ENCODE measurements at regions not wholly inside any gene's neighbourhood (a gene's known extent, or its start where the extent isn't known, plus 50 kb on each side); places are given as distances from the start of the nearest gene placed in this dataset.

- no TSS peak for BruUV-seq (replicated peaks)
- CTCF ChIA-PET = no interaction called here
- intact Hi-C loops (cut with micrococcal nuclease) (no loop called here), dilution Hi-C loops (cut with MboI; ENCODE audit: extremely low pct_ligation_motif_present, low sequenced_read_pairs) (no loop called here)
- no peak for DNase-seq (ENCODE audit: low read depth, low spot score)
- FAIRE-seq = no peak
- Histone ChIP-seq H3K36me3 (ENCODE audit: control insufficient read depth in 2 of 2, extremely low read depth in 1 of 2, insufficient read depth in 2 of 2, low read length in 2 of 2) (no peaks in the 10 kb centered on the region), H3K4me1 (ENCODE audit: control insufficient read depth, extremely low read depth, insufficient read depth, low read length) (no peaks in the 10 kb centered on the region), H3K27ac (ENCODE audit: insufficient read depth, low read depth, low read length) (no peak overlapping the region), H2AFZ (ENCODE audit: low read depth, low read length) (no peak overlapping the region), H3K9me1 (replicated peaks; ENCODE audit: control insufficient read depth, extremely low read depth, insufficient read depth, low read length) (no peaks in the 10 kb centered on the region), H3K4me2 (ENCODE audit: insufficient read depth, low read length) (no peak overlapping the region), H3K9me3 (replicated peaks; ENCODE audit: control insufficient read depth, insufficient read depth, low read length) (peaks cover 2% of the 10 kb centered on the region), H3K4me3 (replicated peaks in 1 of 3; ENCODE audit: insufficient read depth in 1 of 3, low read depth in 1 of 3, low read length in 3 of 3) (no peak overlapping the region), H3K9ac (replicated peaks; ENCODE audit: extremely low read depth, insufficient read depth, low read length) (no peak overlapping the region), H3K27me3 (ENCODE audit: control insufficient read depth in 2 of 2, insufficient read depth in 2 of 2, low read length in 2 of 2) (no peaks in the 10 kb centered on the region), H3K79me2 (ENCODE audit: control insufficient read depth, insufficient read depth, low read length) (no peaks in the 10 kb centered on the region), H4K20me1 (replicated peaks; ENCODE audit: control insufficient read depth, extremely low read depth, insufficient read depth, low read length) (no peaks in the 10 kb centered on the region)
- POLR2A ChIA-PET = no interaction called here
- no peak for TF ChIP-seq POLR2AphosphoS5 (IDR thresholded peaks at IDR 0.05; ENCODE audit: insufficient read depth, low read depth, low read length)
Observed at GRCh38 chr18:38257661-38258060, 692.1 kb upstream of the CELF4 start.

- dilution Hi-C loops (cut with MboI; ENCODE audit: extremely low pct_ligation_motif_present, low sequenced_read_pairs) = no loop called here
Observed at GRCh38 chr18:38256366-38256765, 690.8 kb upstream of the CELF4 start.

More at GRCh38 chr18:38256366-38256765, 690.8 kb upstream of the CELF4 start:
- intact Hi-C loops (cut with micrococcal nuclease) = no loop called here
- no peak overlapping the region for H3K9ac ChIP-seq (replicated peaks; ENCODE audit: extremely low read depth, insufficient read depth, low read length)
- TF ChIP-seq MAX (IDR thresholded peaks at IDR 0.05; ENCODE audit: insufficient read depth, insufficient read length) (no peak), CTCF (IDR thresholded peaks at IDR 0.05; ENCODE audit: extremely low read depth in 1 of 2, insufficient read depth in 1 of 2, low read depth in 1 of 2, low read length in 2 of 2) (no peak), JUN (IDR thresholded peaks at IDR 0.05; ENCODE audit: borderline replicate concordance, insufficient read depth, insufficient read length, low read depth) (no peak), GATA2 (IDR thresholded peaks at IDR 0.05; ENCODE audit: insufficient read depth, insufficient read length, low read depth, low read length) (no peak)
- no peaks in the 10 kb centered on the region for H4K20me1 ChIP-seq (replicated peaks; ENCODE audit: control insufficient read depth, extremely low read depth, insufficient read depth, low read length)
- no TSS peak for BruUV-seq (replicated peaks)
- no peak overlapping the region for H3K27ac ChIP-seq (ENCODE audit: insufficient read depth, low read depth, low read length)
- no peaks in the 10 kb centered on the region for H3K36me3 ChIP-seq (ENCODE audit: control insufficient read depth in 2 of 2, extremely low read depth in 1 of 2, insufficient read depth in 2 of 2, low read length in 2 of 2)
- CTCF ChIA-PET = no interaction called here
- FAIRE-seq = no peak
- no peak overlapping the region for H2AFZ ChIP-seq (ENCODE audit: low read depth, low read length)
- H3K4me3 ChIP-seq (replicated peaks in 1 of 3; ENCODE audit: insufficient read depth in 1 of 3, low read depth in 1 of 3, low read length in 3 of 3) = no peak overlapping the region
- no peaks in the 10 kb centered on the region for H3K9me1 ChIP-seq (replicated peaks; ENCODE audit: control insufficient read depth, extremely low read depth, insufficient read depth, low read length)
- H3K79me2 ChIP-seq (ENCODE audit: control insufficient read depth, insufficient read depth, low read length) = no peaks in the 10 kb centered on the region
- H3K4me1 ChIP-seq (ENCODE audit: control insufficient read depth, extremely low read depth, insufficient read depth, low read length) = no peaks in the 10 kb centered on the region
- DNase-seq (ENCODE audit: low read depth, low spot score) = no peak
- no peaks in the 10 kb centered on the region for H3K27me3 ChIP-seq (ENCODE audit: control insufficient read depth in 2 of 2, insufficient read depth in 2 of 2, low read length in 2 of 2)
- no peak overlapping the region for H3K4me2 ChIP-seq (ENCODE audit: insufficient read depth, low read length)
- POLR2A ChIA-PET = no interaction called here
- peaks cover 2% of the 10 kb centered on the region for H3K9me3 ChIP-seq (replicated peaks; ENCODE audit: control insufficient read depth, insufficient read depth, low read length)

Data from endothelial cell of umbilical vein (primary cell).